Superior temporal gyrus (tissue), 1 donor: ENCODE measurements at regions not wholly inside any gene's neighbourhood (a gene's known extent, or its start where the extent isn't known, plus 50 kb on each side); places are given as distances from the start of the nearest gene placed in this dataset.
A peak's percentile ranks its signal among the peaks of the same experiment; 100 is the strongest.
"Not testable (repeated sequence)": the region's sequence is repeated elsewhere in the genome, so short reads cannot be mapped to it uniquely, and the experiment has no call there.

ENCODE experiments used
- DNase-seq: peaks from one replicate; pipeline ENCODE4 v3.0.0-alpha.2; 2016; ENCODE audit errors: extremely low spot score

DNA sequence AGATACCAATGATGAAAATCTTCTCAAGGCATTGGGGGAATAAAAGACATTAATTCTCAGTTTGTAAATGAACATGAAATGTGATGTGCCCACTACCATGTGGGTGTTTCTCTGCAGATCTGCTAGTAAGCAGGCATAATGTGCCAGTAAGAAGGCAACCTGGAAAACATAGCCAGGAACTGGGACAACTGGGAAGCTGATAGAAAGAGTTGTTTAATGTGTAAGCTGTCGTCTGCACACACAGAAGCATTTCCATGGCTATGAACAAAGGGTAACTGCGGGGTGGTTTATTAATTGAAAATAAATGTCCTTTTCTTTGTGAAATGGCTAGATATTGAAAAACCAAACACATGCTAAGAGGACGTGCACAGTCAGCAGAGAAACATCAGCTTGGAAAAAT lies 52.0 kb downstream of the ZC3H11B start:
- DNase-seq = no peak

GRCh38 chr1:219559899-219560298 lies 53.0 kb downstream of the ZC3H11B start:
- no peak for DNase-seq

DNA sequence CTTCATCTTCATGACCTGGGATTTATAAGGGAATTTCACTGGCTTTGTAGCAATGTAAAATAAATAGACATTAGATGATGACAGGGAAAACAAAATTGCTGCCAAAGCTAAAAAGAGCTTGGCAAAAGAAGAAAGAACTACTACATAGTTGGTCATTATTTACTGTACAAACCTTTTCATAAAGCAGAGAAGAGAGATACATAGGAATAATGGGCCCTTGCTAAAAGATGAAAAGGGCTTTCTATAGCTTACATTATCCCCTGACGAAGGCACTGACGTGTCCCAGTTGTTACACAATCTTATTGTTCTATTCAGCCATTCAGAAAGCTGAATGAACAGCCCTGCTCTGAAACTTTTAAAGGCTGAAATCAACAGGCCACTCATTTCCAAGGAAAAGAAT lies 57.1 kb downstream of the ZC3H11B start:
- DNase-seq = peak; percentile 77

GRCh38 chr1:219555031-219555692 lies 57.7 kb downstream of the ZC3H11B start:
- no peak for DNase-seq

DNA sequence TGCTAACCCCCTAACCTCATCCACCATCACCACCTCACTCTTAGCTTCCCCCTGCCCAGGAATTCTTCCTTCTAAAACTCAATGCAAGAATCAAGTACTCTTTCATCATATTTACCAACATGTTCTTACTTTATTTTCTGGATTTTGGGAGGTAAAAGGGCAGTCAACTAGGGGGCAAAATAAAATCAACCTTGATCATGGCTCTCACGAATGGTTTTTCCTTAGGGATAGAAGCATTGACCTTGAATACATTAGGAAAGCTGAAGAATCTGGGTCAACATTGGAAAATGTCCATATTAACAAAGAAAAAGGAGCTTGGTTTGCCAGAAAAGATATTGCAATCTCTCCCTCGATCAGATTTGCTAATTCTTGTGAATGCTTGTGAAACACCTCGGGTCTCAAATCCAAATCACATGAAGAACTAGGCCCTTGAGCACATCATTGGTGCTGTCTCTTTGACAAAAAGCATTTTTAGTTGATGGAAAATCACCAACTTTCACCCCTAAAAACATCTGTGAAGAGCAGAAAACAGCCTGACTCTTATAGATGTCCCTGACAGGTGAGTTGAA lies 58.9 kb downstream of the ZC3H11B start:
- no peak for DNase-seq

- DNase-seq = no peak
Observed at GRCh38 chr1:219550201-219550600, 62.7 kb downstream of the ZC3H11B start.

GRCh38 chr1:219549215-219549614 lies 63.7 kb downstream of the ZC3H11B start:
- no peak for DNase-seq

GRCh38 chr1:219548386-219548785 lies 64.5 kb downstream of the ZC3H11B start:
- DNase-seq = no peak

GRCh38 chr1:219545756-219546155 lies 67.1 kb downstream of the ZC3H11B start:
- not testable (repeated sequence) for DNase-seq

- no peak for DNase-seq
Observed at GRCh38 chr1:219544163-219544846, 68.6 kb downstream of the ZC3H11B start.

DNA sequence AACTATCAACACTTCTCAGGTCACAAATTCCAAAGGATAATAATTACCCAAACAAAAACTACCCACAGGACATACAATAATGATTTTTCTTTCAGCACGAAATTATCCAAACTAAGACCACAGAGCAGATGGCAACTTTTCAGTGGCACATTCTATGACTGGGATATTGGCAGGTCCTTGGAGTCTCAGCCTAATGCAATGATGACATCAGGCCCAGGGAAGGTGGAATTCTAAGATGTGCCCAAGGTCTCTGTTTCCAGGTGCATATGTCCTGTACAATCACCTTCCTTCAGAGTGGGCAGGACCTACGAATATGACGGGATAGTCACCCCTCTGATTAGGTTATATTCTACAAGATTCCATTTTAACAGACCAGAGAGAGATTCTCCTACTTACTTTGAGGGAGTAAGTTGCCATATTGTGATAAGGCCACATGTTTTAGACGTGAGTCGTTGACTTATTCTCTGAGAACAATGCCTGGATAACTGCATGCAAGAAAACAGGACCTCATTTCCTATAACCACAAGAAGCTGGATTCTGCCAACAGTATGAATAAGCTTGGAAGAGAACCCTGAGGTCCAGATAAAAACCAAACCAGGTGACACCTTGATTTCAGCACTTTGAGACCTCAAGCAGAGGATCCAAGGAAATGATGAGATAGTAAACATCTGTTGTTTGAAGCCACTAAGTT lies 69.9 kb downstream of the ZC3H11B start:
- DNase-seq = no peak

DNA sequence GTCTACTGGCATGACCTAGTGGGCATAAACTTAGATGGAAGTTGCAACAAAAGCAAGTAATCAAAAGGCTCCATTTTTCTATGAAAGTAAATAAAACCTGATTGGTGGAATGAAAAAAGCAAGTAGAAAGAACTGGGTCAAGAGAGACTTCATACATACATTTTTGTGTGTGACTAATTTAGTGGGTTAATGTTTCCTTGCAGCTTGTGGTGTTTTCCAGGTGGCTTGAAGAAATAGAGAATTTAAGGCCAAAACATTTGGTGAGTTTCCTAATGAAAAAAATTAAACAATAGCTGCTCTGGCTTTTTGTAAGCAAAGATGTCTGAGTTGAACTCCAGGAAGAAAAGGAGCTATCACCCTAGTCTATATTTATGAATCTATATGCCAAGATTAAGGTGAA lies 71.0 kb downstream of the ZC3H11B start:
- no peak for DNase-seq

DNA sequence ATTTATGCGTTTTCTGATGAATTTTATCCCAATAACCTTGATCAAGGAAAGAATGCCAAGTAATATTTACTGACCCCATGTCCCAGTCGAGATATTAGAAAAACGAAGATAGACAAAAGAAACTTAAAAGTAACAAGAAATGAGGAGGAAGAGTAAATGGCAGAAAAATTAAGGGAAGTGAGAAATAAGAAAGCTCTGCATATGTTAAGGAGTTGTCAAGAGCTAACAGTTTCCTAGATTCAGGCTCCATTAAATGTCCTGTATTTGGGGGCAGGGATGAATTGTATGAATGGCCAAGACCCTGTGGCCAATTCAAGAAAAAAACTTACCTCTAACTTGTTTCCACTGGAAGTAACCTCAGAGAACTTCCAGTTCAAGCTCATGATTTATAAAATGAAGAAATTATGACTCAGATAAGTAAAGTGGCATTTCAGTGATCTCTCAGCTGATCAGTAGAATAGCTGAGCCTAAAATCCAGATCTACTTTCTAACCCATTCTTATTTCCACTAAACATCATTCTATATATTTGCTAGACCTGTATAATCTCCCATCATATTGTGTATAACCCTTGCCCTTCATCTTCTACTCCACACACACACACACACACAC lies 73.2 kb downstream of the ZC3H11B start:
- no peak for DNase-seq

GRCh38 chr1:219538886-219539285 lies 74.0 kb downstream of the ZC3H11B start:
- DNase-seq = no peak

GRCh38 chr1:219537223-219537631 lies 75.7 kb downstream of the ZC3H11B start:
- DNase-seq = no peak

DNA sequence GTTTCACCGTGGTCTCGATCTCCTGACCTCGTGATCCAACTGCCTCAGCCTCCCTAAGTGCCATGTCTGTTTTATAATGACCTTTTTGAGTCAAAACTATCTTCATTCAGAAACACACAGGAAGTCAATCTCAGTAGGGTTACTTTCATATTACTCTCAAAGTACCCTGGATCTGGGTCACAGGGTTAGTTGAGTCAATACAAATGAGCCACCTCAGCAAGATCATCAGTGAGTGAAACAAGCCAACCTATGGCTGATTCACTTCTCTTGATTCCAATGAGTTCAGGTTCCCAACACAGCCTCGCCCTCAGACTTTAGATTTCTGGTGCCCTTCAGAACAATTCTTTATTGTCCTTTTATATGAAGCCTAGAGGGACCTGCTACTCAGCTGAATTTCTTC lies 76.9 kb downstream of the ZC3H11B start:
- no peak for DNase-seq

DNA sequence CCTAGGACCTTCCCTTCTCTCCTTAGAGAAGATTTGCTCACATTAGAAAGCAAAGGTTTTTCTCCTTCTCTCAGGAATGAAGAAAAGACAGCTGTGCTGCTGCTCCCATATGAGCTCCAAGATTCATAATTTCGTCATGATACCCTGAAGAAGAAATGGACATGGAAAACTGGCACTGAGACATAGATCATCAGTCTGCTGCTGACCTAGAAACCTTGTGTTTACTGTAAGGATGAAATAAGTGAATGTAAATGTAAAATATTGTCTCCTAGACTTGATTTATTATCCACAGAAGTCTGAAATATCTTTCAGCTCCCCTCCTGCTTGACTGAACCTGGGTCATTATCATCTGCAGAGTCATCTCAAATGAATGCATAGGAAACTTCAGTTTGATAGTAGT lies 77.9 kb downstream of the ZC3H11B start:
- DNase-seq = no peak

DNA sequence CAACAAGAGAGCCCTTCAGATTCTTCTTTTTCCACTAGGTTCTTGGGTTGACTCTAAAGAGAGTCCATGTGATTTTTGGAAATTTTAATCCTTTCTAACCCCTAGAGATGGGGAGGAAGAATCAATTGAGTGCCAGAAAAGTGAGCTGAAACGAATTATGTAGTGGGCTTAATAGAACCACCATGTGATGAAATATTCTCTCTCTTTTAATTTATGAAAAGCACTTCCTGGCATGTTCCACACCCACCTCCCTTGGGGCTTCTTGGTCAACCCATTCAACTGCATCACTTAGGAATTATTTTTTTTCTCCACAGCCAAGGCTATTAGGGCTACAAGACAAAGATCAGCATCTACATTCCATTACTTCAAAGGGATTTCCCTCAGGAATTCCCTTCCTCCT lies 79.6 kb downstream of the ZC3H11B start:
- no peak for DNase-seq

GRCh38 chr1:219529116-219529515 lies 83.8 kb downstream of the ZC3H11B start:
- DNase-seq = no peak

- no peak for DNase-seq
Observed at GRCh38 chr1:219528633-219529032, 84.3 kb downstream of the ZC3H11B start.

DNA sequence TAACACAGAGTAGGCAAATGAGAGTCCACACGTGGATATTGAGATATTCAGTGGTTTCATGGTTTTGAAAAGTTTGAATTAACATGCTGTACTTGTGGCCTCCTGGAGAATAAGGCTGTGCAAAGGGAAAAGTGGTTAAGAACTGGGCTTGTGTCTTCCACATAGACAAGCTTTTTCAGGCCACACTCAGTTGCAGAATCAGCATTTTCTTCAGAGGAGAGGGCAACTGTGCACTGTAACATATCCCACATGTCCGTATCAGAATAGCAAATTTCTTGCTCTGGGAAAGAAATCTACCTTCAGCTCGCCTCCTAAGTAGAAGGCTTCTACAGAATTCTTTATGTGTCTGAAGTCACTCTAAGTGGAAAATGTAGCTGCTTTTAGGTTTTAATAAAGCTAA lies 84.9 kb downstream of the ZC3H11B start:
- no peak for DNase-seq

DNA sequence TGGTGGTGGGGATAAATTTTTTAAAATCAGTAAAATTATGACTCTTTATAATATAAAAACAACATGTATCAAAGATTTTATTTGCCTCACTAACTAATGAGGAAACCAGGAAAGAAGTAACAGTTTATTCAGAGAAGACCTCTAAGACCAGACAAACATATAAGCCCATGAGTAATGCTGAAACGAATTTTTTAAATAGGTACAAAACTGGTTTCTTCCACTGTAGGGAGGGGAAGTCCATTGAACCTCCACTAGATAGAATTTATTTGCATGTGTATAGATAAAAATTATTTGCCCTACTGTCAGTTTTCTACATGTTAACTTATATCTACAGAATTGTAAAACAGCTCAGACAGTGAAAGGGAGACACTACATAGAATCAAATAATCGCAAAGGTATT lies 86.8 kb downstream of the ZC3H11B start:
- no peak for DNase-seq
